ENCODE measurements at regions not wholly inside any gene's neighbourhood (a gene's known extent, or its start where the extent isn't known, plus 50 kb on each side); places are given as distances from the start of the nearest gene placed in this dataset.
"Not testable (repeated sequence)": the region's sequence is repeated elsewhere in the genome, so short reads cannot be mapped to it uniquely, and the experiment has no call there.

- no peak for DNase-seq
Measured at GRCh38 chr11:45754741-45755140, 50.2 kb upstream of the SLC35C1 start.

- DNase-seq = no peak
Measured at GRCh38 chr11:45754261-45754709, 50.7 kb upstream of the SLC35C1 start.

GRCh38 chr11:45752106-45752505, 52.8 kb upstream of the SLC35C1 start:
- no peak for DNase-seq

GRCh38 chr11:45751430-45751829, 53.5 kb upstream of the SLC35C1 start:
- no peak for DNase-seq

GRCh38 chr11:45750439-45750838, 54.5 kb upstream of the SLC35C1 start:
- DNase-seq = no peak

GRCh38 chr11:45748801-45749200, 56.1 kb upstream of the SLC35C1 start:
- DNase-seq = no peak

- DNase-seq = no peak
Measured at GRCh38 chr11:45745065-45745811, 59.7 kb upstream of the SLC35C1 start.

- no peak for DNase-seq
Measured at GRCh38 chr11:45743556-45744468, 61.1 kb upstream of the SLC35C1 start.

- DNase-seq = no peak
Measured at GRCh38 chr11:45741582-45741981, 63.4 kb upstream of the SLC35C1 start.

- no peak for DNase-seq
Measured at GRCh38 chr11:45741032-45741431, 63.9 kb upstream of the SLC35C1 start.

GRCh38 chr11:45739866-45740265, 65.1 kb upstream of the SLC35C1 start:
- DNase-seq = no peak

- not testable (repeated sequence) for DNase-seq
Measured at GRCh38 chr11:45739071-45739470, 65.9 kb upstream of the SLC35C1 start.

- DNase-seq = not testable (repeated sequence)
Measured at GRCh38 chr11:45738194-45738593, 66.8 kb upstream of the SLC35C1 start.

GRCh38 chr11:45737056-45737455, 67.9 kb upstream of the SLC35C1 start:
- DNase-seq = peak; percentile 36

GRCh38 chr11:45736424-45736823, 68.5 kb upstream of the SLC35C1 start:
- DNase-seq = peak; percentile 20

- DNase-seq = no peak
Measured at GRCh38 chr11:45733176-45733575, 67.8 kb upstream of the CHST1 start.

- DNase-seq = no peak
Measured at GRCh38 chr11:45732343-45732742, 66.9 kb upstream of the CHST1 start.

- not testable (repeated sequence) for DNase-seq
Measured at GRCh38 chr11:45731171-45731570, 65.7 kb upstream of the CHST1 start.

GRCh38 chr11:45730014-45730413, 64.6 kb upstream of the CHST1 start:
- no peak for DNase-seq

GRCh38 chr11:45726493-45727054, 61.2 kb upstream of the CHST1 start:
- DNase-seq = no peak

GRCh38 chr11:45725776-45726492, 60.5 kb upstream of the CHST1 start:
- DNase-seq = no peak

- no peak for DNase-seq
Measured at GRCh38 chr11:45725121-45725520, 59.7 kb upstream of the CHST1 start.

- DNase-seq = no peak
Measured at GRCh38 chr11:45724153-45724552, 58.7 kb upstream of the CHST1 start.

All from HCEC 1CT (cell line).